ENCODE measurements at regions not wholly inside any gene's neighbourhood (a gene's known extent, or its start where the extent isn't known, plus 50 kb on each side); places are given as distances from the start of the nearest gene placed in this dataset.
A peak's percentile ranks its signal among the peaks of the same experiment; 100 is the strongest.

GRCh38 chr18:42168487-42168886 lies 213.5 kb downstream of the PIK3C3 start:
- Histone ChIP-seq H3K9me3 (ENCODE audit: low read depth) (no peaks in the 10 kb centered on the region), H3K36me3 (ENCODE audit: low read depth) (no peaks in the 10 kb centered on the region), H3K4me3 (no peak overlapping the region), H2AFZ (no peak overlapping the region), H3K4me1 (ENCODE audit: insufficient read depth) (no peaks in the 10 kb centered on the region), H4K20me1 (ENCODE audit: insufficient read depth) (no peaks in the 10 kb centered on the region), H3K27ac (no peak overlapping the region), H3K9ac (no peak overlapping the region), H3K4me2 (ENCODE audit: unreplicated experiment) (no peak overlapping the region), H3K79me2 (ENCODE audit: insufficient read depth) (no peaks in the 10 kb centered on the region), H3K27me3 (replicated peaks; ENCODE audit: insufficient read depth) (no peaks in the 10 kb centered on the region), H3K9me2 (ENCODE audit: insufficient read depth) (no peaks in the 10 kb centered on the region), H3F3A (ENCODE audit: insufficient read depth) (no peaks in the 10 kb centered on the region)
- in situ Hi-C loops (cut with MboI), result no loop called here
- TF ChIP-seq EZH2 (IDR thresholded peaks at IDR 0.05; ENCODE audit: insufficient read depth, poor library complexity, severe bottlenecking), result no peak
- TF ChIP-seq EZH2phosphoT487 (IDR thresholded peaks at IDR 0.05; ENCODE audit: insufficient read depth, low read depth), result no peak
- DNase-seq, result no peak
- WGBS, 2 experiments (ENCODE audit: low coverage in 1 of 2, low lambda C conversion rate in 2 of 2, missing lambda C conversion rate in 2 of 2), result 85 to 86% methylated on average over 2 of the region's 2 CpGs

DNA sequence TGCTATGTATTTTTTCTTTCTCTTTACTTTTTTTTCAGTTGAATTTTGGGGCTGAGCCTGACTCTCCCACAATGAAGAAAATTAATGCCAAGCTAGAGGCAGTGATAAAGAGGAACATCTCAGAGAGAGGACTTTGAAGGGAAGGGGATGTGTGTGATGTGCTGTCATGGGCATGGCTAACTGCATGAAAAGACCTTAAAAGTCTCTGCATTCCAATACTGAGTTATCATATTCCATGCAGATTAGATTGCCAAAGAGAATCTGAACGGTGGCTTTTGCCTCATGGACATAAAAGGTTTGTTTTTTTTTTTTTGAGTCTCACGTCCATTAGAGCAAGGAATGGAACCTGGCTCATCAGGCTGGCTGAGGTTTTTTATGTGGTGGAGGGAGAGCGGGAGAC lies 213.9 kb downstream of the PIK3C3 start:
- H3F3A ChIP-seq (ENCODE audit: insufficient read depth), result no peaks in the 10 kb centered on the region
- H3K9me3 ChIP-seq (ENCODE audit: low read depth), result no peaks in the 10 kb centered on the region
- no peak for DNase-seq
- H3K79me2 ChIP-seq (ENCODE audit: insufficient read depth), result no peaks in the 10 kb centered on the region
- in situ Hi-C loops (cut with MboI), result no loop called here
- no peaks in the 10 kb centered on the region for H3K9me2 ChIP-seq (ENCODE audit: insufficient read depth)
- H3K4me1 ChIP-seq (ENCODE audit: insufficient read depth), result no peaks in the 10 kb centered on the region
- H3K27ac ChIP-seq, result no peak overlapping the region
- no peak overlapping the region for H2AFZ ChIP-seq
- TF ChIP-seq EZH2phosphoT487 (IDR thresholded peaks at IDR 0.05; ENCODE audit: insufficient read depth, low read depth) (no peak), EZH2 (IDR thresholded peaks at IDR 0.05; ENCODE audit: insufficient read depth, poor library complexity, severe bottlenecking) (no peak)
- no peak overlapping the region for H3K4me2 ChIP-seq (ENCODE audit: unreplicated experiment)
- no peaks in the 10 kb centered on the region for H3K36me3 ChIP-seq (ENCODE audit: low read depth)
- 38 to 43% methylated on average over 3 of the region's 3 CpGs for WGBS, 2 experiments (ENCODE audit: low coverage in 1 of 2, low lambda C conversion rate in 2 of 2, missing lambda C conversion rate in 2 of 2)
- H3K27me3 ChIP-seq (replicated peaks; ENCODE audit: insufficient read depth), result no peaks in the 10 kb centered on the region
- H3K9ac ChIP-seq, result no peak overlapping the region
- H4K20me1 ChIP-seq (ENCODE audit: insufficient read depth), result no peaks in the 10 kb centered on the region
- H3K4me3 ChIP-seq, result no peak overlapping the region

GRCh38 chr18:42174909-42175308 lies 219.9 kb downstream of the PIK3C3 start:
- H3K4me3 ChIP-seq, result no peak overlapping the region
- no peaks in the 10 kb centered on the region for H3K9me3 ChIP-seq (ENCODE audit: low read depth)
- H3K27ac ChIP-seq, result no peak overlapping the region
- no peak overlapping the region for H3K4me2 ChIP-seq (ENCODE audit: unreplicated experiment)
- no peaks in the 10 kb centered on the region for H3K27me3 ChIP-seq (replicated peaks; ENCODE audit: insufficient read depth)
- in situ Hi-C loops (cut with MboI), result no loop called here
- no peaks in the 10 kb centered on the region for H3K9me2 ChIP-seq (ENCODE audit: insufficient read depth)
- H3K4me1 ChIP-seq (ENCODE audit: insufficient read depth), result no peaks in the 10 kb centered on the region
- TF ChIP-seq EZH2 (IDR thresholded peaks at IDR 0.05; ENCODE audit: insufficient read depth, poor library complexity, severe bottlenecking) (no peak), EZH2phosphoT487 (IDR thresholded peaks at IDR 0.05; ENCODE audit: insufficient read depth, low read depth) (no peak)
- H3K79me2 ChIP-seq (ENCODE audit: insufficient read depth), result no peaks in the 10 kb centered on the region
- no peak overlapping the region for H2AFZ ChIP-seq
- H3F3A ChIP-seq (ENCODE audit: insufficient read depth), result no peaks in the 10 kb centered on the region
- H3K36me3 ChIP-seq (ENCODE audit: low read depth), result no peaks in the 10 kb centered on the region
- H4K20me1 ChIP-seq (ENCODE audit: insufficient read depth), result no peaks in the 10 kb centered on the region
- peak; percentile 14 for DNase-seq
- 40 to 56% methylated on average over 1 of the region's 1 CpG for WGBS, 2 experiments (ENCODE audit: low coverage in 1 of 2, low lambda C conversion rate in 2 of 2, missing lambda C conversion rate in 2 of 2)
- H3K9ac ChIP-seq, result no peak overlapping the region

GRCh38 chr18:42176599-42176998 lies 221.6 kb downstream of the PIK3C3 start:
- Histone ChIP-seq H3K79me2 (ENCODE audit: insufficient read depth) (no peaks in the 10 kb centered on the region), H3K4me1 (ENCODE audit: insufficient read depth) (no peaks in the 10 kb centered on the region), H3K27ac (no peak overlapping the region), H3K4me2 (ENCODE audit: unreplicated experiment) (no peak overlapping the region), H3K27me3 (replicated peaks; ENCODE audit: insufficient read depth) (no peaks in the 10 kb centered on the region), H2AFZ (no peak overlapping the region), H3K36me3 (ENCODE audit: low read depth) (no peaks in the 10 kb centered on the region), H3K9ac (no peak overlapping the region), H3K9me2 (ENCODE audit: insufficient read depth) (no peaks in the 10 kb centered on the region), H3K4me3 (no peak overlapping the region), H3K9me3 (ENCODE audit: low read depth) (no peaks in the 10 kb centered on the region), H3F3A (ENCODE audit: insufficient read depth) (no peaks in the 10 kb centered on the region), H4K20me1 (ENCODE audit: insufficient read depth) (no peaks in the 10 kb centered on the region)
- TF ChIP-seq EZH2 (IDR thresholded peaks at IDR 0.05; ENCODE audit: insufficient read depth, poor library complexity, severe bottlenecking), result no peak
- no peak for TF ChIP-seq EZH2phosphoT487 (IDR thresholded peaks at IDR 0.05; ENCODE audit: insufficient read depth, low read depth)
- WGBS, 2 experiments (ENCODE audit: low coverage in 1 of 2, low lambda C conversion rate in 2 of 2, missing lambda C conversion rate in 2 of 2), result 41 to 42% methylated on average over 3 of the region's 3 CpGs
- in situ Hi-C loops (cut with MboI), result no loop called here
- DNase-seq, result no peak

GRCh38 chr18:42177390-42177789 lies 222.4 kb downstream of the PIK3C3 start:
- Histone ChIP-seq H4K20me1 (ENCODE audit: insufficient read depth) (no peaks in the 10 kb centered on the region), H3F3A (ENCODE audit: insufficient read depth) (no peaks in the 10 kb centered on the region), H3K4me3 (no peak overlapping the region), H3K36me3 (ENCODE audit: low read depth) (no peaks in the 10 kb centered on the region), H3K27me3 (replicated peaks; ENCODE audit: insufficient read depth) (no peaks in the 10 kb centered on the region), H3K79me2 (ENCODE audit: insufficient read depth) (no peaks in the 10 kb centered on the region), H3K4me1 (ENCODE audit: insufficient read depth) (no peaks in the 10 kb centered on the region), H3K9ac (no peak overlapping the region), H3K27ac (no peak overlapping the region), H3K4me2 (ENCODE audit: unreplicated experiment) (no peak overlapping the region), H3K9me2 (ENCODE audit: insufficient read depth) (no peaks in the 10 kb centered on the region), H2AFZ (no peak overlapping the region), H3K9me3 (ENCODE audit: low read depth) (no peaks in the 10 kb centered on the region)
- WGBS, 2 experiments (ENCODE audit: low coverage in 1 of 2, low lambda C conversion rate in 2 of 2, missing lambda C conversion rate in 2 of 2), result 15 to 17% methylated on average over 1 of the region's 1 CpG
- in situ Hi-C loops (cut with MboI), result no loop called here
- no peak for TF ChIP-seq EZH2phosphoT487 (IDR thresholded peaks at IDR 0.05; ENCODE audit: insufficient read depth, low read depth)
- TF ChIP-seq EZH2 (IDR thresholded peaks at IDR 0.05; ENCODE audit: insufficient read depth, poor library complexity, severe bottlenecking), result no peak
- no peak for DNase-seq
